GM19240 (cell line): ENCODE measurements at regions not wholly inside any gene's neighbourhood (a gene's known extent, or its start where the extent isn't known, plus 50 kb on each side); places are given as distances from the start of the nearest gene placed in this dataset.

Experiments used
- DNase-seq: peaks from one replicate; pipeline ENCODE4 v3.0.0; 2011; ENCODE audit warnings: low spot score; ENCODE audit not compliant: insufficient read length

DNA sequence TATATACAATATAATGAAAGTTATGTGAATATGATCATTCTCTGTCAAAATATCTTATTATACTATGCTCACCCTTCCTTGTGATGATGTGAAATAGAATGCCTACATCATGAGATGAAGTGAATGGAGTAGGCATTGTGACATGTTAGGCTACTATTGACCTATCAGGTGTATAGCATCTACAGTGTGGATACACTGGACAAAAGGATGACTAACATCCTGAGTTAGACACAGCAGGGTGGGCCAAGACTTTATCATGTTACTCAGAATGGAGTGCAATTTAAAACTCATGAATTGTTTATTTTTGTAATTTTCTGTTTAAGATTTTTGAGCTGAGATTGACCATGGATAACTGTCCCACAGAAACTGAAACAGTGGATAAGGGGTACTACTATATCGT is 53.4 kb upstream of the NAV3 start:
- DNase-seq, result no peak

DNA sequence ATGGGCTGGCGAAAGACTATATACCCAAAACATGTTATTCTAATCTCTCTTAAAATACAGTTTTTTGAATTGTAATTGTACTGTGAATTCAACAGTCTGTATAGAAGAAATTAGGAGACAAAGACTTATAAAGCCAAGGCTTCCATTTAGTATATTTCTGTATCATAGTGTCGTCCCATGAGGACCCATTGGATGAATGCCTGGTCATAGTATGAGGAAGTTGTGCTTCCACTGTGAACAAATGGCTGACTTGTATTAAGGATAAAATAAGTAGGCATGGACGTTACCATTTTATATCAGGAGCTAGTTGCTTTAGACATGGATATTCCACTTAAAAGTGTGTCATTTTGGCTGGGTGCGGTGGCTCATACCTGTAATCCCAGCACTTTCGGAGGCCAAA is 55.9 kb upstream of the NAV3 start:
- DNase-seq, result no peak

DNA sequence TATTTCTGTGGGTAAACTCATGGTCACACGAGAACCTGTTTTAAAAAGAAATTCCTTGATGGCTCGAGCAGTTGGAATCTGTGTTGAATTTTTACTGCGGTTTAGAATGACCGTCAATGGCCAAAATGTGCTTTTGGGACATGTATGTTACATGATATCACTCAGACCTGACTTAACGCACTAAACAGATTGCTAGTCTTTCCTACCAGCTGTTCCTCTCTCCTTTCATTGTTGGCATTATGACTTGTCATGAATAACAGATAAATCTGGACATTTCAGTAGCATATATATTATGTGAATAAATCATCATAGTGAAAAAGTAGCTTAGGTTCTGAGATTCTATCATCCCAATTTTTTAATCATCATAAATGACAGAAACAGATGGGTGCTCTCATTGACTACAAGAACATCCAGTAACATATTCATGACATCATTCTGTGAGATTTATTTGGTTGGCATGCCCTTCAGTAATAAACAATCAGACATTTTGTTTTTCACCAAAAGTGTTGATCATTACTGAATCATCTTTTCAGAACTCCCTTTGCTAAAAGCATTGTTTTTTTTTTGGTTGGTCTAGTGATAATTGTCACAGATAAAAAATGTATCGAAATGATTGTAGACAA is 57.9 kb upstream of the NAV3 start:
- no peak for DNase-seq

DNA sequence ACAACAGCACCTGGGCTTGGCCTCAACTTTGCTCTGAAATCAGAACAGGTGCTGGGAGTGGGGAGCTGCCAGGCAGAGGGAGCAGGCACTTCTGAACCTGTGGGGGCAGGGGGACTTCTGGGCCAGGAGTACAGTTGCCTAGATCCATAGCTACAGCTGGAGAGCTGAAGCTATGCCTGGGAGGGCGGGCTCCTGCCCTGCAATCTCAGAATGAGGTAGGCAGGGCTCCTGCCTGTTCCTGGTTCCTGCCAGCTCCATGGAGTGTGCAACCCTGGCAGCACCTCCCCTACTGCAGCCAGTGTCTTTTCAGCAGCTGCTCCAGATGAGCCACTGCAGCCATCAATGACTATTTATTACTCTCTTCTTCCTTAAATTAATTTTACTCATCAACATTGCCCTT is 62.1 kb upstream of the NAV3 start:
- no peak for DNase-seq

DNA sequence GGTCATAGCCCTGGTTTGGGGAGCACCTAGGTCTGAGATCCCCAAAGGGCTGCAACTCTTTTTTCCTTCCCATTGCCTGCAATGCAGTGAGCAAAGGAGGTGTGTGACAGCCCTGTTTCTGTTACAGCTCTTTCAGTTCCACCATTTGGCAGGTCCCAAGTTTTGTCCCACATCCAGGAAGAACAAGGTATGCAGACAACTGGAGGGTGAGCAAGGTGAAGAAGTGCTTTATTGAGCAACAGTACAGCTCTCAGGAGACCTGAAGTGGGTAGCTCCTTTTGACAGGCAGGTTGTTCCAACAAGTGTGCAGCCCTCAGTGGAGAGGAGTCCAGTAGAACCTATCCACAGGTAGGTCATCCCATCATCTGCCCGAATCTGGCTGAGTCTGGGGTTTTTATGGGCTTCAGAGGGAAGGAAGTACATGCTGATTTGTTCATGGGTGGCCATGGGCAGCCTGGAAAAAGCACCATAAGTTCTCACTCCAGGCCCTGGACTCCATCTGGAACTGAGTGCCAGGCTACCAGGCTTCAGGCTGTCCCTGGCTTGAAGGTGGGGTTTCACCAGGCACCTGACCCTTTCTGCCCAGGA is 62.8 kb upstream of the NAV3 start:
- no peak for DNase-seq

DNA sequence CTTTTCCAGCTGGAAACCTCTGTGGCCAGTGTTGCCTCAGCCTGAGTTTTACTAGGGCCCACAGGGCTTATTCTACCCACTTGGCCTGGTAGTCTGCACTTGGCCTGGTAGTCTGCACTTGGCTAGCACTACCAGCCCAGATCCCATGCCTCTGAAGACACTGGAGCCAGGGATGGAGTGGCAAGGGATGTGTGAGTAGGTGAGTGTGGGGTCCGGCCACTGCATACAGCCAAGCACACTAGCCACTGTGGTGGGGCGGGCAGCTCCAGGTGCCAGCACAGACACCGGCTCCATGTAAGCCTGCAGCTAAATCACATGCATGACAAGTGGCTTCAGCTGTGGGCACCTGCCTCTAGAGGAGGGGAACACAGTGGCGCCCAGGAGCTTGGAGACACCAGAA is 63.4 kb upstream of the NAV3 start:
- no peak for DNase-seq

DNA sequence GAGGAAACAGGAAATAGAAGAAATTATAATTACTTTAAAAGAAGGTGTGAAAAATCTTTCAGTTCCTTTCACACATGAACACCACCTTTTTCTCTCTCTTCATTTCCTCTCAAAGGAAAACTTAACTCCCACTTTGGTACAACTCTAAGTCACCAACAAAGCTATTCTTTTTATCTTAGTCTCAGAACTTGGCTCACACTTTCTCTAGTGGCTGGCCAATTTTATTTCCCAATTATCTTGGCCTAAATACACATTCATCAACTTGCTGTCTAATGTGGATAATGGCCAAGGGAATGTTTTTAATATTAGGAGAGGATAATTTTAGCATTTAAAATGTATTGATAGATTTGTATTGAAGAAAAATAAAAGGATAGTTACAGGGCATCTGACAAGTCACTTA is 64.5 kb upstream of the NAV3 start:
- no peak for DNase-seq

DNA sequence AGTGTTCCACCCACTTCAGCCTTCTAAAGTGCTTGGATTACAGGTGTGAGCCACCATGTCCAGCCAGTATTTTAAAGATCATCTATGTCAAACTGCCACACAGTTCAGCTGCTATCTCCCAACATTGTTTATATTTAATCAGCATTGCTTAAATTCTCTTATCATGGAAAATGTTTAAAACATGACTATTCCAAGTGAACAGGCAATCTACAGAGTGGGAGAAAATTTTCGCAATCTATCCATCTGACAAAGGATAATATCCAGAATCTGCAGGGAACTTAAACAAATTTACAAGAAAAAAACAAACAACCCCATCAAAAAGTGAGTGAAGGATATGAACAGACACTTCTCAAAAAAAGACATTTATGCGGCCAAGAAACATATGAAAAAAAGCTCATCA is 69.4 kb upstream of the NAV3 start:
- DNase-seq, result no peak

DNA sequence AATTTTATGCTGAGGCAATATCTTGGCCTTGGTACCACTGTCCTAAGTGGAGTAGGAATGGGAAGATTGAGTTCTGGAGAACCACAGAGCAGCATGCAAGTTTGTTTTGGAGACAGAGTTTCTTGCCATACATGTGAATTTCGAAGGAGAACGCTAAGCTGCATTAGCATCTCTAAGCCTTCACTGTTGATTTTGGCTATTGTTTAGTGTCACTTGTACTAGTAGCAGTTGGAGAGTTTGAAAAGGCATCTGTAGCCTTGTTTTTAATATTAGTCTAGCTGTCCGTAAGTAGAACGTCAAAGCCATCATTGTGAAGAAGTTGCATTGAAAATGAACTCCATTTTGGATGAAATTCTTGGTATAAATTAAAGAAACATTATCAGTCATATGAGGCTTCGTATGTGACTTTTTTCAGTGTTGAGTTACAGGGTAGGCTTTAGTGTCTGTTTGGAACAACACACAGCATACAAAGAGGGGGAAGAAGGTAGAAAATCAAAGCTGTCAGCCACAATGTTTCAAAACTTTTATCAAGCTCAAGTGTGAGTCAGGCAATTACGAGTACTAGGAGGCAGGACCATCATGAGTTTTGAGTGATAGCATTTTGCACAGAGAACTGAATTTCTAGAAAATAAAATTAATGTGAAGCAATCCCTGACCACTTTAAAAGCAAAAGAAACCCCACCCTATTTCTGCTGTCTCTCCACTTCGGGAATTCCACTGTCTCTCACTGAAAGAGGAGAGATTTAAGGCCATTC is 70.2 kb upstream of the NAV3 start:
- DNase-seq, result no peak

DNA sequence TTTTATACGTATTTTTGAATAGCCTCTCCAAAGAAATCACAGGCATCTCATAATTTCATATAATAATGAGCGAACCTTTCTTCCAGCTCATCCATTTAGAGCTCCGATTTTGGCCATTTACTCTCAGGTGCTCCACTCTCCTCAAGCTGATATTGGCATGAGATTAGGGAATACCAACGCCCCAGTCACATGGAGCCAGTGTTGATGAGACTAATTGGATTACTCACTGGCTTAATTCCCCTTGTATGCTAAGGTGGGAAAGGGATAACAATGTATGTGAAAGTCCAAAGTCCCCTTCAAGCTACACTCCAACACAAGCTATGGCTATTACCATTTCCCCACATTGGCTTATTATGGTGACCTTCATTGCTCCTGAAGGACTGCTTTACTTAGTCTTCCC is 76.6 kb upstream of the NAV3 start:
- no peak for DNase-seq

DNA sequence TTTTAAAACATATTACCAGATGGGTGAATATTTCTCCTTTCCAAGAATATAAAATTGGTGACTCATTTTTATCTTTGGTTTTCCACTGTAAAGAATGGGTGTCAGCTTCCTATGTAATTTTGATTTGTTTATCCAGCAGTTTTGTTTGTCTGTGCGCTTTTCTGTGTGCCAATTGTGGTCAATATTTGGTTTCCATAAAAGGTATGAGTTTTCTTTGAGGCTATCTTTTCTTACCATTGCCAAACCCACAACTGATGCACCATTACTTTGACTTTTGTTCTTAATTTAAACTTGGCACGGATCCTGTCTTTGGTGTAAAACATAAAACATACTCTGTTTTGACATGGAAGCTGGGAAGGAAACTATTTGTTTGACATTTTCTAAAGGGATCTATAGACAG is 78.8 kb upstream of the NAV3 start:
- no peak for DNase-seq

DNA sequence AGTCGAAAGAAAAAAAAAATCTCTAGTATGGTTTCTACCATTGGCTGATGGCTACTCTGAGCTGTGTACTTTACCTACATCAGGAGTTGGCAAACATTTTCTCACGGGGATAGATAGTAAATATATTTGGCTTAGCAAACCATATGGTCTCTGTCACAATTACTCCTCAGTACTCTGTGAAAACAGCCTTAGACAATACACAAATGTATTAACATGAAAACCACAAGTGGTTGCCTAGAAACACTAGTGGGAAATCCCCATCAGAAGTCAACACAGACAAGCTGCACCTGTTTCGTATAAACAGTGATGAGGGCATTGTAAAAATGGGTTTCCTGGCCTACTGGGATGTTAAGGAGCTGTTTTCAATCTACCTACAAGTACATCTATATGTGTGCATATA is 84.6 kb upstream of the NAV3 start:
- peak; percentile 2 for DNase-seq

DNA sequence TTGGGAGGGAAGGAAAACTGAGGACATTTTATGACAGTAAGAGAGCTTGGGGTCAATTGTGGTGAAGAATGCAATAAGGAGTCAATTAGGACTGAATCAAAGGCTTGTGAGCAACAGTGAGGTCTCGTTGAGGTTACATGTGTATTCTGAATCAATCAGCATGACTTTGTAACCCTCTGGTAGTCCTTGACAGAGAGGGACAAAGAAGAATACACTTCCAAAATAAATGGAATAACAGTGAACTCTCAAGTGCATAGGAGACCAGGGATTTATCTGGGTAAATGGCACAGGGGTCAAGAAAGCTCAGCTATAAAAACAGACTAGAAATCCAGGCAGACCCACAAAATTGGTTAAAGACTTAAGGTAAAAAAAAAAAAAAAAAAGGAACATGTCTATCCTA is 85.1 kb upstream of the NAV3 start:
- DNase-seq, result no peak

DNA sequence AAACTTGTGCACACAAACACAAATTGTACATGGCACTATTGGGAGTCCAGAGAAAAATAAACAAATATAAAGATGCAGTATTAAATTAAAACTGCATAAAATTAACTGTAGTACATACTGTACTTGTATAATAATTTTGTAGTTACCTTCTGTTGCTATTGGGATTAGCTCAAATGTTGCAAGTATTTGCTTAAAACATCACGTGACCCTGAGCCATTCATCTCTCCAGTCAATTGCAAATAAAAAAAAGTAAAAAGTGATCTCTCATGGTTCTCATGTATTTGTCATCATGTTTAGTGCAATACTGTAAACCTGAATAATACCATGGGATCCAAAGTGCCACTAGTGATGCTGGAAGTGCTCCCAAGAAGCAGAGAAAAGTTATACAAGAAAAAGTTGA is 88.1 kb upstream of the NAV3 start:
- DNase-seq, result no peak

DNA sequence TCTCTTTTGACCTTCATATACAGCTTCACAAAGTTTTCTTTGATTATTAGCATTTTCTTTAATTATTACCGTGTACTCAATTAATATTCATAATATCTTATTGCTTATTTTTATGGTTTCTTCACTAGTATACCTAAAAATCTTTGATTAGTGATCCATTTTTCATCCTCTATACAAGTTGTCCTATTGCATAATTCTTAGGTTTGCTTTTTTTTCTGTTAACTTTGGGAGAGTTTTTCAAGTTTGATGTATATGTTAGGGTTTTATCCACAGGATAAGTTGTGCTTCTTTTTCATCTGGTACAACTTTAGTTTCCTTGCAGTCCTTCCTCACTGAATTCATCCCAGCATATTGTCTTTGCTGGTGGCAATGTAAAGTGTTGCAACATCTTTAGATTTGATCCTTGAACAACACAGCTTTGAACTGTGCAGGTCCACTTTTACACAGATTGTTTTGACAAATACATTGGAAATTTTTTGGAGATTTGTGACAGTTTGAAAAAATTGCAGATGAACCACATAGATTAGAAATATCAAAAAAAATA is 88.6 kb upstream of the NAV3 start:
- no peak for DNase-seq

DNA sequence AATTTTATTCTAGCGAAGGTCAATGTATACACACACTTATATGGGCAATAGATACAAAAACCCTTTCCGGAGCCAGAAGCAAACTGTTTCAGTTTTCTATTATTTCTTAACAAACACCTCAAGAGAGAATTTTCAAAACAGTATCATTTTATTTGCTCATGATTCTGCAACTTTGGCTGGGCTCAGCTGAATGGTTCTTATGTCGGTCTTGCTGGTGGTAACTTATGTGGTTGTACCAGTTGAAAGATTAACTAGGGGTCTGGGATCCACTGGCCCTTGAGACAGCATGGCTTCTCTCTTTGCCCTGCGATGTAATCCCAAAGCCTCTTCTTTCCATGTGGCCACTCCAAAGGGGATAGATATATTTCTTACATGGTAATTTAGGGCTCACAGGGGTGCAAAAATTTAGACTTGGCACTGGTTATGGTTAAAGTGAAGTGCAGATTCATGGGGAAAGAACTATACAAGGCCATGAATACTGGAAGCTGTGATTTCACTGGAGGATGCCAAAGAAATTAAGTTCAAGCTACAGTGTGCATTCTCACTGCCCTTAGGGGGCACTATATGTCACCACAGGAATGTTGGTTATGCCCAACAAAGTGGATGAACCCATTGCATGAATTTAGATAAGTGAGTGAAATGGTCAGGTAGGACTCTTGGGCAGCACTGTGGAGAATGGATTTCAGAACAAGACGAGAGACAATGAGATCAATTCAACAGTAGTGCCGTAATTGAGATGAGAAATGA is 94.3 kb upstream of the NAV3 start:
- DNase-seq, result no peak

DNA sequence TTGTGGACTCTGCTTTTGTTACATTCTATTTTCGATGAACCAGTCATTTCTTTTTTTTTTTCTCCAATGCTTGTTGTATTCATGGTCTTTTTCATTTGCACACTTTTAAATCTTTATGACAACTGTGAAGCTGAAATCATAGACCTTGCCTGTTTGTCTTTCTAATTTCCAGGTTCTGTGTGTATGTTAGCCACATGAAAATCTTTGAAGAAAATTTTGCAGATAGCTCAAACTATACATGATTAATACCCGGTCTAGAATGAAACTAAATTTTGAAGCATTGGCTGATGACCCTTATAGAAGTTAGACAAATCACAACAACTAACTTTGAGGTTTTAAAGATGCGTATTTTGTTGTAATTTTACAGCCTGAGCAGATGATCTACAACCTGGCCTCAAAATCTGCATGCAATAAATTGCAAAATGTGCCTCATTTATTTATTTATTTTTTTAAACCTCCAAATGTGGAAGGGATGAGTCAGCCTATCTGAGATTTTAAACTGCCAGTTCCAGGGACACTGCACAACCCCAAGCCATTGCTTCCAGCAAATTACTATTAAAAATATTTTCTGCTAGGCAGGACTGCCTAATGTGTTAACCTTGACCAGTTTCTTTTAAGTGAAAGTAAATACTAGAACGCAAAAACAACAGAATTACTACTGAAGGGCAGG is 96.3 kb upstream of the NAV3 start:
- DNase-seq, result no peak

DNA sequence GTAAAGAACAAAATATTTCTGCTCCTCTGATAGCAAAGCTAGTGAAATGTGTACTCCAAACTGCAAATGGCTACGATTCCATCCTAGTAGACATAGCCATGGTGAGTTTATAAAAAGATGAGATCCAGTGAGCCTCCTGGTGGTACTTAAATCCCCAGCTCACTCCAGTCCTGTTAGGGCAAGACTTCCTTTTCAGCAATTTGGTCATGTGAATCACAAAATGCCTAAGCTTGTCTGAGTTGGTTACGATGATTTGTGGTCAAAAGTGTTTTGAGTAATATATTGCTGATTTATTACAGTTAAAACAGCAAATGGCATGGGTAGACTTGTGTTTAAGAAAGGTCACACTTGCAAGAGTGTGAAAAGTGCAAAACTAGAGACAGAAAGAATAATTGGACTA is 102.7 kb upstream of the NAV3 start:
- no peak for DNase-seq

DNA sequence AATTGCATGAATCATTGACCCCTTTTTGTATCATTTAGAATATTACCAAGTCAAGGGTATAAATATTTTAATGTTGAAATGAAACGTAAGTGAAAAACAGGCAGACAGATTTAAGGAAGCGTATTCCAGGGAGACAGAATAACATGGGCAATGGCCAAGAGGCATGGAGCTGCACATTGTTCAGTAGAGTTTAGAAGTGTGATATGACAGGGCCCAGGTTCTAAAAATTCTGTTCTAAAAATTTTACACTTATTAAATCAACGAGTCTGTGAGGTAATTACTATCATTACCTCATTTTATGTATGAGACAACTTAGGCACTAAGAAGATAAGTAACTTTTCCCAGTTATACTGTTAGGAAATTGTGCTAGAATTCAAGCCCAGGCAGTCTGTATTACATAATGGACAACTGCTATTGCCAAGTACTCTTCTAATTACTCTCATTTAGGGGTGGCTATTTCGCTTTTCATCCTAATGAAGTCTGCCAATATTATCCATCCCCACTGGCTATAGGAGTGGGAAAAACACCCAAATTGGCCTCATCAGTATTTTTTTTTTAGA is 103.2 kb upstream of the NAV3 start:
- no peak for DNase-seq

DNA sequence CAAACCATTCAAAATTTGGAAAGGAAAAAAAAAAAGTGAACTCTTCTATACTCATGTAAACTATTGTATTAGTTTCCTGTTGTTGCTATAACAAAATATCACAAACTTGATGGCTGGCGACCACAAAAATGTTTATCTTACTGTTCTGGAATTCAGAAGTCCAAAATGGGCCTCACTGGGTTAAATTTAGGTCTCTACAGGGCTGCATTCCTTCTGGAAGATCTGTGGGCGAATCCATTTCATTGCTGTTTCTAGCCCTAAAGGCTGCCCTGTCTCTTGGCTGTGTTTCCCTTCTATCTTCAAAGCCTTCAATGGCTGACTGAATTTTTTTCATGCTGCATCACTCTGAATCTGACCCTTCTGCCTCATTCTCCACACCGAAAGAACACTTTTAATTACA is 105.1 kb upstream of the NAV3 start:
- no peak for DNase-seq

DNA sequence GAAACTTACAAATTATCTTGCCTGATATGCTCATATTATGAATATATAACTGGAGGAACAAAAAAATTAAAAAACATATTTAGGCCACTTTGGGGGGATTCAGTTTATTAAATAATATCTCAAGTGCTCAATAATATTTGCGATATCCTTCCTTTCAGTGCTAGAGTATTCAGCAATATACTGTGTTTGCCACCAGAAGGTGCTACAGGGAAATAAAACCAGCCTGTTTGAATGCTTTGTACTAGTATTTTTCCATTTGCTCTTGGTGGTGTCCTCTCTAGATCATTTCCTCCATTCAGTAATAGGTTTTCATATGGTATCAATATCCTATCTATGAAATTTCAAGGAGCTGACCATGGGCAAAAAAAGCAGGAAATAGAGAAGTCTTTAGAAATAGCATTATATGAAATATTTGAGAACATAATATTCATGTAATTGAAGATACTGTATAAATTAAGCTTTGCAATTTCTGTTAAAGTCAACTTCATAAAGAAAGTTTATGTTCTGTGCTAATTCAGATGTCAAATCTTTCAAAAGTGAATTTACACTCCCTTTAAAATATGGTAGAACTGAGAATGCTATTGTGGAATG is 106.2 kb upstream of the NAV3 start:
- DNase-seq, result no peak
